ENCODE measurements at regions not wholly inside any gene's neighbourhood (a gene's known extent, or its start where the extent isn't known, plus 50 kb on each side); places are given as distances from the start of the nearest gene placed in this dataset.
"Not testable (repeated sequence)": the region's sequence is repeated elsewhere in the genome, so short reads cannot be mapped to it uniquely, and the experiment has no call there.

GRCh38 chr2:87631402-87631801 is 116.5 kb upstream of the PLGLB2 start:
- ATAC-seq; H3K79me2 ChIP-seq (ENCODE audit: insufficient read depth, low read length); H3K9ac ChIP-seq (ENCODE audit: low read length); H3K27me3 ChIP-seq (ENCODE audit: insufficient read depth, low read length); H4K20me1 ChIP-seq (ENCODE audit: insufficient read depth); CTCF ChIA-PET; BruUV-seq (replicated peaks); H3K9me3 ChIP-seq (ENCODE audit: control insufficient read depth in 1 of 2, insufficient read depth in 1 of 2, low read depth in 1 of 2, low read length in 2 of 2); RAD21 ChIA-PET (ENCODE audit: low non-redundant PET in 1 of 2, low total read pairs in 2 of 2, uncharacterized antibody in 2 of 2, unreplicated experiment in 2 of 2); intact Hi-C loops (cut with micrococcal nuclease); DNase-seq (ENCODE audit: low read depth, low spot score); H3K9me2 ChIP-seq (ENCODE audit: insufficient read depth); H3K4me3 ChIP-seq (replicated peaks in 1 of 2; ENCODE audit: low read depth in 1 of 2, low read length in 2 of 2); POLR2A ChIA-PET; H2AFZ ChIP-seq (ENCODE audit: low read depth, low read length, poor library complexity, severe bottlenecking); H3K27ac ChIP-seq (ENCODE audit: low read depth, low read length); H3K36me3 ChIP-seq (ENCODE audit: control insufficient read depth in 1 of 2, insufficient read depth in 2 of 2, low read length in 2 of 2); H3K4me2 ChIP-seq (ENCODE audit: low read length): not testable (repeated sequence)
- H3K4me1 ChIP-seq (ENCODE audit: control insufficient read depth in 1 of 2, insufficient read depth in 2 of 2, low read length in 2 of 2), result peaks cover 0 to 20% of the 10 kb centered on the region in 2 experiments; a peak in 1 of 4 replicates

DNA sequence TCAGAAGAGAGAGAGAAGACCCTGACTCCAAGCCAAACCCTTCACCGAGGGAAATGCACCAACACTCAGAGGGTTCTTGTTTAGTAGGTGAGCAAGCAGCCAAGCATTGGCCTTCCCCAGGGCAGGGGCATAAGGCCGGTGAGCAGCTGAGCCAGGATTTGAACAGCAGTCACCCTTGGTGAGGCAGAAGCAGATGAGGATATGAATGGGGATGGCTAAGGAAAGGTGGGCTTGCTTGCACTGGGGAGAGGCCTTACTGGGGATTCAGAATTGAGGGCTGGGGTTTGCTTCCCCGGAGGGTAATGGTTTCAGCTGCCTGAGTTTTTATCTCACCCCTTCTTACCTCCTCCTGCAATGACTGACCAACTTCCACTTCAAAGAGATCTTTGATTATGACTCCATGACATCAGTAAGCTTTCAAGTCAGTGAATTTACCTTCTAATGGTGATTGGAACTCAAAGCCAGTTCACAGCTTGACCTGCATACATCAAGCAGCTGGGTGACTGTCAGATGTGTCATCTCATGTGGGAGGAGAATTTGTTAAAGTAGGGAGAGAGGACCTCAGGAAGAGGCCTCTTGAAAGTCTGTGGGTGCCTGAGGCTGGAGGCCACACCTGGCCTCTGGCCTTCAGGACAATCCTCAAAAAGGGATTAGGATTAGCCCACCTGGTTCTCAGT is 114.5 kb upstream of the PLGLB2 start:
- POLR2A ChIA-PET; H3K9ac ChIP-seq (ENCODE audit: low read length); H3K36me3 ChIP-seq (ENCODE audit: control insufficient read depth in 1 of 2, insufficient read depth in 2 of 2, low read length in 2 of 2); CTCF ChIA-PET; H3K9me2 ChIP-seq (ENCODE audit: insufficient read depth); H4K20me1 ChIP-seq (ENCODE audit: insufficient read depth); DNase-seq (ENCODE audit: low read depth, low spot score); H3K27ac ChIP-seq (ENCODE audit: low read depth, low read length); H3K4me3 ChIP-seq (replicated peaks in 1 of 2; ENCODE audit: low read depth in 1 of 2, low read length in 2 of 2); H3K27me3 ChIP-seq (ENCODE audit: insufficient read depth, low read length); intact Hi-C loops (cut with micrococcal nuclease); H3K9me3 ChIP-seq (ENCODE audit: control insufficient read depth in 1 of 2, insufficient read depth in 1 of 2, low read depth in 1 of 2, low read length in 2 of 2); H3K79me2 ChIP-seq (ENCODE audit: insufficient read depth, low read length); H2AFZ ChIP-seq (ENCODE audit: low read depth, low read length, poor library complexity, severe bottlenecking); BruUV-seq (replicated peaks); RAD21 ChIA-PET (ENCODE audit: low non-redundant PET in 1 of 2, low total read pairs in 2 of 2, uncharacterized antibody in 2 of 2, unreplicated experiment in 2 of 2): not testable (repeated sequence)
- Histone ChIP-seq H3K4me1 (ENCODE audit: control insufficient read depth in 1 of 2, insufficient read depth in 2 of 2, low read length in 2 of 2) (peaks cover 0 to 20% of the 10 kb centered on the region in 2 experiments; a peak in 1 of 4 replicates), H3K4me2 (ENCODE audit: low read length) (peak overlapping the region; percentile 23; the same call in 1 of the 2 replicates)
- ATAC-seq, result peak; percentile 64

DNA sequence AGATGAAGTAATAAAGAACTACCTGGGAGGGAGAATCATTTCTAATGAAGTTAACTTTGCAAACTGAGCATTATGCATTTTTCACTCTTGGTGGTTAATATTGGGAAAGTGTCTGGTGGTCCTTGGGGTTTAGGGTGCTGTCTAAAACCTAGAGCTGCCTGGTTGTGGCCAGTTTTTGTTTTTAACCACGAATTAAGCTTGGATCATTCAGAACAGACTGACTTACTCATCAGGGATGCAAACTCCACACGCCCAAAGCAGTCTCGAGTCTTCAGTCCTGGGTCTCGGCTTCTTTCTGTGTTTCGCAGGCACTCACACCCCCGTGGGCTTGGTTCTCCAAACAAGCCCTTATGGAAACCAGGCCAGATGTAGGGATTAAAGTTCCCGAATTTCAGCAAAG is 113.8 kb upstream of the PLGLB2 start:
- BruUV-seq (replicated peaks); H3K9me3 ChIP-seq (ENCODE audit: control insufficient read depth in 1 of 2, insufficient read depth in 1 of 2, low read depth in 1 of 2, low read length in 2 of 2); H2AFZ ChIP-seq (ENCODE audit: low read depth, low read length, poor library complexity, severe bottlenecking); H3K9ac ChIP-seq (ENCODE audit: low read length); intact Hi-C loops (cut with micrococcal nuclease); ATAC-seq; H3K4me3 ChIP-seq (replicated peaks in 1 of 2; ENCODE audit: low read depth in 1 of 2, low read length in 2 of 2); H4K20me1 ChIP-seq (ENCODE audit: insufficient read depth); RAD21 ChIA-PET (ENCODE audit: low non-redundant PET in 1 of 2, low total read pairs in 2 of 2, uncharacterized antibody in 2 of 2, unreplicated experiment in 2 of 2); H3K9me2 ChIP-seq (ENCODE audit: insufficient read depth); POLR2A ChIA-PET; DNase-seq (ENCODE audit: low read depth, low spot score); H3K36me3 ChIP-seq (ENCODE audit: control insufficient read depth in 1 of 2, insufficient read depth in 2 of 2, low read length in 2 of 2); H3K27ac ChIP-seq (ENCODE audit: low read depth, low read length); H3K4me2 ChIP-seq (ENCODE audit: low read length); H3K79me2 ChIP-seq (ENCODE audit: insufficient read depth, low read length); CTCF ChIA-PET; H3K27me3 ChIP-seq (ENCODE audit: insufficient read depth, low read length): not testable (repeated sequence)
- H3K4me1 ChIP-seq (ENCODE audit: control insufficient read depth in 1 of 2, insufficient read depth in 2 of 2, low read length in 2 of 2), result peaks cover 0 to 20% of the 10 kb centered on the region in 2 experiments; a peak in 1 of 4 replicates

DNA sequence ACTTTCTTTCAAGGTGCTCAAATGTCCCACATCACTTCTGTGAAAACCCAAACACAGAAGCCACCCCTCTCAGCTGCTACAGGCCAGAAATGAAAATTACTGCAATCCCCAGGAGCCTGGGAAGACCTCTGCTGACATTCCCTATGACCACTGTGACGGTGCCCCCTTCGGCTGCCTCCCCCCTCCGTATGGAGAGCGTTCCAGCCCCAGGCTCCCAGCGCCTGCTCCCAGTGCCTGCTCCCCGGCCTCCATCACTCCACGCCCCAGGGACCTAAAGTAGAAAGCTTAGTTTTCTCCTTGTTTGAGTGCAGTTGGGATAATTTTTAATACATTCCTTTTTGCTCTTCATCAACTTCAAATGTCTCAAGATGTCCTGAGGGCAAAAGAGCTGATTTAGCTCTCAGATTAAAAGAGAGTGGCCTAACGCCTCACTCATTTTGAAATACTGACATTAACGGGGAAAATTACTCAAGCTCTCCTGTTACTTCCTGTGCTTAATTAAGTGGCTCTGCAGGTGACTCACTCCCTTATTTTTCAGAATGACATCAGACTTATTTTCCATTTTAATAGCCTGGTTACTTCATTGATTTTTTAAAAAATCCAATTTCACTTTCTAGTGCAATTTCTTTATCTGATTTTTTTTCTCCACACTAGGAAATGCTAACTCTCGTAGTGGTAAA is 112.8 kb upstream of the PLGLB2 start:
- H3K36me3 ChIP-seq (ENCODE audit: control insufficient read depth in 1 of 2, insufficient read depth in 2 of 2, low read length in 2 of 2); intact Hi-C loops (cut with micrococcal nuclease); H2AFZ ChIP-seq (ENCODE audit: low read depth, low read length, poor library complexity, severe bottlenecking); RAD21 ChIA-PET (ENCODE audit: low non-redundant PET in 1 of 2, low total read pairs in 2 of 2, uncharacterized antibody in 2 of 2, unreplicated experiment in 2 of 2); POLR2A ChIA-PET; ATAC-seq; H3K27me3 ChIP-seq (ENCODE audit: insufficient read depth, low read length); CTCF ChIA-PET; H3K79me2 ChIP-seq (ENCODE audit: insufficient read depth, low read length); H3K4me3 ChIP-seq (replicated peaks in 1 of 2; ENCODE audit: low read depth in 1 of 2, low read length in 2 of 2); H3K9me2 ChIP-seq (ENCODE audit: insufficient read depth); H3K9me3 ChIP-seq (ENCODE audit: control insufficient read depth in 1 of 2, insufficient read depth in 1 of 2, low read depth in 1 of 2, low read length in 2 of 2); H4K20me1 ChIP-seq (ENCODE audit: insufficient read depth); BruUV-seq (replicated peaks); H3K9ac ChIP-seq (ENCODE audit: low read length); DNase-seq (ENCODE audit: low read depth, low spot score); H3K27ac ChIP-seq (ENCODE audit: low read depth, low read length): not testable (repeated sequence)
- Histone ChIP-seq H3K4me2 (ENCODE audit: low read length) (0 out of 2 replicates have a peak overlapping the region, but pooled peaks have one; percentile 30), H3K4me1 (ENCODE audit: control insufficient read depth in 1 of 2, insufficient read depth in 2 of 2, low read length in 2 of 2) (peaks cover 0 to 13% of the 10 kb centered on the region in 2 experiments; a peak in 1 of 4 replicates)
